SK-N-SH treated with all-trans-retinoic acid at 6 μM for 48 hours (cell line): ENCODE measurements at regions not wholly inside any gene's neighbourhood (a gene's known extent, or its start where the extent isn't known, plus 50 kb on each side); places are given as distances from the start of the nearest gene placed in this dataset.

Experiments used
- ARNTL ChIP-seq: fragments of 450-650 bp; formaldehyde crosslinking; IDR thresholded peaks from 2 replicates; pipeline ENCODE4 v1.5.0; 2020; ENCODE audit warnings: low read depth, mild to moderate bottlenecking, moderate library complexity, borderline replicate concordance
- CREB5 ChIP-seq: fragments of 250-450 bp; sonication (Bioruptor Pico); IDR thresholded peaks from 2 replicates; pipeline ENCODE4 v1.5.1; 2020; ENCODE audit warnings: low read depth, mild to moderate bottlenecking, moderate library complexity
- CSRNP3 ChIP-seq: fragments of 250-450 bp; sonication (Bioruptor Pico); IDR thresholded peaks from 2 replicates; pipeline ENCODE4 v1.5.1; 2021; ENCODE audit warnings: mild to moderate bottlenecking, moderate library complexity
- PATZ1 ChIP-seq: fragments of 250-450 bp; sonication (Bioruptor Pico); IDR thresholded peaks from 2 replicates; pipeline ENCODE4 v1.8.0; 2020; ENCODE audit warnings: mild to moderate bottlenecking, moderate library complexity, borderline replicate concordance
- PPARA ChIP-seq: fragments of 250-450 bp; sonication (Bioruptor Pico); IDR thresholded peaks from 2 replicates; pipeline ENCODE4 v1.5.0; 2020; ENCODE audit warnings: mild to moderate bottlenecking, borderline replicate concordance
- RARB ChIP-seq: fragments of 250-450 bp; sonication (Bioruptor Pico); IDR thresholded peaks from 2 replicates; pipeline ENCODE4 v1.8.0; 2021; ENCODE audit warnings: mild to moderate bottlenecking, moderate library complexity
- TCF4 ChIP-seq: fragments of 250-450 bp; sonication (Bioruptor Pico); IDR thresholded peaks from 2 replicates; pipeline ENCODE4 v1.8.0; 2021; ENCODE audit warnings: mild to moderate bottlenecking, moderate library complexity, borderline replicate concordance
- ZFP3 ChIP-seq: fragments of 250-450 bp; sonication (Bioruptor Pico); IDR thresholded peaks from 2 replicates; pipeline ENCODE4 v1.5.0; 2020; ENCODE audit warnings: mild to moderate bottlenecking, moderate library complexity
- ZFP30 ChIP-seq: fragments of 450-650 bp; formaldehyde crosslinking; IDR thresholded peaks from 2 replicates; pipeline ENCODE4 v1.5.0; 2022; ENCODE audit warnings: mild to moderate bottlenecking, moderate library complexity
- ZNF8 ChIP-seq: fragments of 450-650 bp; formaldehyde crosslinking; IDR thresholded peaks from 2 replicates; pipeline ENCODE4 v1.5.0; 2020; ENCODE audit warnings: mild to moderate bottlenecking, moderate library complexity

DNA sequence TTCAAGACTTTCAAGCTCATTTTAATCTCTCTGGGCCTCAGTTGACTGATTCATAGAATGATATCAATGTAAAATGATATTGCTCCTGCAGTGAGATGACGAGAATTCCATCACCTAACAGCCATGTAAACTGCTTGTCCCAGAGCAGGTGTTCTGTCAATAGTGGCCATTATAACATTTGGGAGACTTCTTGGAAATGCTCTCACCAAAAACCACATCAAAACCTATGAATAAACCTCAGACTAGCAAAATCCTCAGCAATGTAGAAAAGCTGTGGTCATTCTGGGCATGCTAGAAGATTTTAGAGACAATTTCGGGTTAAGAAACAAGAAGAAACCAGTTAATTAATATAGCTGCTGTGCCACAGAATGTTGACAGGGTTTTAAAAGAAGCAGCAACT lies 225.4 kb downstream of the FRK start:
- TF ChIP-seq PPARA (CRISPR knock-in tag) (no peak), CREB5 (CRISPR knock-in tag) (no peak), ZFP3 (CRISPR knock-in tag) (no peak), ZNF8 (CRISPR knock-in tag) (no peak), PATZ1 (no peak), RARB (no peak), CSRNP3 (CRISPR knock-in tag) (no peak), ZFP30 (CRISPR knock-in tag) (no peak), TCF4 (CRISPR knock-in tag) (no peak), ARNTL (CRISPR knock-in tag) (no peak)
